ENCODE measurements at regions not wholly inside any gene's neighbourhood (a gene's known extent, or its start where the extent isn't known, plus 50 kb on each side); places are given as distances from the start of the nearest gene placed in this dataset.

GRCh38 chr17:70307430-70308225, 138.3 kb downstream of the KCNJ2 start:
- TF ChIP-seq EZH2 (IDR thresholded peaks at IDR 0.05; ENCODE audit: low read depth), result no peak
- TF ChIP-seq CTCF (conservative IDR thresholded peaks at IDR 0.05), result no peak

All from PC-9 (cell line).